ENCODE measurements at regions not wholly inside any gene's neighbourhood (a gene's known extent, or its start where the extent isn't known, plus 50 kb on each side); places are given as distances from the start of the nearest gene placed in this dataset.

GRCh38 chr16:76214856-76215255 is 62.3 kb upstream of the CNTNAP4 start:
- no peaks in the 10 kb centered on the region for H3K36me3 Mint-ChIP-seq (ENCODE audit: insufficient read depth, unreplicated experiment)
- no peak overlapping the region for H3K27ac Mint-ChIP-seq (ENCODE audit: low read depth, unreplicated experiment)
- H3K27me3 Mint-ChIP-seq (ENCODE audit: insufficient read depth, unreplicated experiment): no peaks in the 10 kb centered on the region
- no peak for TF ChIP-seq CTCF (IDR thresholded peaks at IDR 0.05; ENCODE audit: unreplicated experiment)
- DNase-seq (ENCODE audit: unreplicated experiment): no peak
- POLR2A ChIA-PET: no interaction called here
- H3K9me3 Mint-ChIP-seq (ENCODE audit: unreplicated experiment): peaks cover 13% of the 10 kb centered on the region
- CTCF ChIA-PET: interaction anchor here (0.6 kb wide), 1 partner anchor 172 kb away, joined by 5 read pairs; no protein-coding TSS in a partner anchor
- BruUV-seq (replicated peaks): no TSS peak
- no peaks in the 10 kb centered on the region for H3K4me1 Mint-ChIP-seq (ENCODE audit: insufficient read depth, unreplicated experiment)
- H3K4me3 Mint-ChIP-seq (ENCODE audit: unreplicated experiment): no peak overlapping the region
- intact Hi-C loops (cut with micrococcal nuclease): no loop called here

GRCh38 chr16:76222087-76222486 is 55.1 kb upstream of the CNTNAP4 start:
- Mint-ChIP-seq H3K9me3 (ENCODE audit: unreplicated experiment) (no peaks in the 10 kb centered on the region), H3K27me3 (ENCODE audit: insufficient read depth, unreplicated experiment) (no peaks in the 10 kb centered on the region), H3K27ac (ENCODE audit: low read depth, unreplicated experiment) (no peak overlapping the region), H3K4me1 (ENCODE audit: insufficient read depth, unreplicated experiment) (peaks cover 11% of the 10 kb centered on the region), H3K4me3 (ENCODE audit: unreplicated experiment) (no peak overlapping the region), H3K36me3 (ENCODE audit: insufficient read depth, unreplicated experiment) (no peaks in the 10 kb centered on the region)
- POLR2A ChIA-PET: no interaction called here
- TF ChIP-seq CTCF (IDR thresholded peaks at IDR 0.05; ENCODE audit: unreplicated experiment): no peak
- no TSS peak for BruUV-seq (replicated peaks)
- intact Hi-C loops (cut with micrococcal nuclease): no loop called here
- CTCF ChIA-PET: interaction anchor here (0.6 to 0.7 kb wide), 3 partner anchors 11 to 738 kb away, joined by 3 read pairs; no protein-coding TSS in a partner anchor
- no peak for DNase-seq (ENCODE audit: unreplicated experiment)

GRCh38 chr16:76222853-76223252 is 54.3 kb upstream of the CNTNAP4 start:
- H3K27me3 Mint-ChIP-seq (ENCODE audit: insufficient read depth, unreplicated experiment): no peaks in the 10 kb centered on the region
- H3K36me3 Mint-ChIP-seq (ENCODE audit: insufficient read depth, unreplicated experiment): no peaks in the 10 kb centered on the region
- intact Hi-C loops (cut with micrococcal nuclease): no loop called here
- POLR2A ChIA-PET: no interaction called here
- H3K9me3 Mint-ChIP-seq (ENCODE audit: unreplicated experiment): no peaks in the 10 kb centered on the region
- peaks cover 11% of the 10 kb centered on the region for H3K4me1 Mint-ChIP-seq (ENCODE audit: insufficient read depth, unreplicated experiment)
- CTCF ChIA-PET: interaction anchor here (0.7 kb wide), 2 partner anchors 63 to 737 kb away, joined by 3 read pairs; no protein-coding TSS in a partner anchor
- no TSS peak for BruUV-seq (replicated peaks)
- no peak overlapping the region for H3K4me3 Mint-ChIP-seq (ENCODE audit: unreplicated experiment)
- TF ChIP-seq CTCF (IDR thresholded peaks at IDR 0.05; ENCODE audit: unreplicated experiment): no peak
- H3K27ac Mint-ChIP-seq (ENCODE audit: low read depth, unreplicated experiment): no peak overlapping the region
- DNase-seq (ENCODE audit: unreplicated experiment): peak; percentile 13

GRCh38 chr16:76226011-76226410 is 51.2 kb upstream of the CNTNAP4 start:
- H3K27me3 Mint-ChIP-seq (ENCODE audit: insufficient read depth, unreplicated experiment): no peaks in the 10 kb centered on the region
- TF ChIP-seq CTCF (IDR thresholded peaks at IDR 0.05; ENCODE audit: unreplicated experiment): no peak
- H3K4me1 Mint-ChIP-seq (ENCODE audit: insufficient read depth, unreplicated experiment): peaks cover 11% of the 10 kb centered on the region
- H3K4me3 Mint-ChIP-seq (ENCODE audit: unreplicated experiment): no peak overlapping the region
- CTCF ChIA-PET: no interaction called here
- H3K27ac Mint-ChIP-seq (ENCODE audit: low read depth, unreplicated experiment): no peak overlapping the region
- peak; percentile 55 for DNase-seq (ENCODE audit: unreplicated experiment)
- POLR2A ChIA-PET: no interaction called here
- intact Hi-C loops (cut with micrococcal nuclease): no loop called here
- peaks cover 7% of the 10 kb centered on the region for H3K9me3 Mint-ChIP-seq (ENCODE audit: unreplicated experiment)
- no TSS peak for BruUV-seq (replicated peaks)
- no peaks in the 10 kb centered on the region for H3K36me3 Mint-ChIP-seq (ENCODE audit: insufficient read depth, unreplicated experiment)
